Parathyroid adenoma (tissue), 2 donors: ENCODE measurements at regions not wholly inside any gene's neighbourhood (a gene's known extent, or its start where the extent isn't known, plus 50 kb on each side); places are given as distances from the start of the nearest gene placed in this dataset.

ENCODE experiments used
- H2AFZ ChIP-seq: fragments of 300-600 bp; sonication (generic); one replicate; pipeline ENCODE4 v1.7.0; 2017; ENCODE audit warnings: antibody characterized with exemption, mild to moderate bottlenecking
- H3K27ac ChIP-seq: fragments of 300-600 bp; sonication (generic); one replicate; pipeline ENCODE4 v1.7.0; 2017
- H3K27me3 ChIP-seq: fragments of 300-600 bp; sonication (generic); one replicate; pipeline ENCODE4 v1.7.0; 2017; ENCODE audit warnings: low read length; ENCODE audit not compliant: control insufficient read depth, insufficient read depth
- H3K36me3 ChIP-seq: fragments of 300-600 bp; sonication (generic); one replicate; pipeline ENCODE4 v1.7.0; 2017; ENCODE audit warnings: low read length; ENCODE audit not compliant: control insufficient read depth, insufficient read depth
- H3K4me1 ChIP-seq: fragments of 300-600 bp; sonication (generic); one replicate; pipeline ENCODE4 v1.7.0; 2017; ENCODE audit warnings: control low read depth
- H3K4me2 ChIP-seq: fragments of 300-600 bp; sonication (generic); one replicate; pipeline ENCODE4 v1.7.0; 2017; ENCODE audit warnings: low read length
- H3K4me3 ChIP-seq: fragments of 300-600 bp; sonication (generic); one replicate; pipeline ENCODE4 v1.7.0; 2017; ENCODE audit warnings: low read depth, low read length
- H3K79me2 ChIP-seq: fragments of 300-600 bp; sonication (generic); one replicate; pipeline ENCODE4 v1.7.0; 2017; ENCODE audit warnings: control low read depth
- H3K9ac ChIP-seq: fragments of 300-600 bp; sonication (generic); one replicate; pipeline ENCODE4 v1.7.0; 2017; ENCODE audit warnings: mild to moderate bottlenecking
- H3K9me3 ChIP-seq: fragments of 300-600 bp; sonication (generic); one replicate; pipeline ENCODE4 v1.7.0; 2017; ENCODE audit warnings: low read length; ENCODE audit not compliant: control insufficient read depth
- CTCF ChIP-seq: fragments of 300-600 bp; sonication (generic); IDR thresholded peaks from one replicate; pipeline ENCODE4 v1.7.0; 2017; ENCODE audit warnings: antibody characterized with exemption, mild to moderate bottlenecking
- donor health status: primary hyperparathyroidism.

GRCh38 chr12:23455283-23455682 lies 494.2 kb downstream of the SOX5 start:
- H3K79me2 ChIP-seq = no peaks in the 10 kb centered on the region
- no peak overlapping the region for H3K4me3 ChIP-seq
- no peaks in the 10 kb centered on the region for H3K27me3 ChIP-seq
- H3K4me1 ChIP-seq = no peaks in the 10 kb centered on the region
- no peaks in the 10 kb centered on the region for H3K36me3 ChIP-seq
- no peaks in the 10 kb centered on the region for H3K9me3 ChIP-seq
- H2AFZ ChIP-seq = no peak overlapping the region
- no peak for TF ChIP-seq CTCF
- no peak overlapping the region for H3K9ac ChIP-seq
- H3K27ac ChIP-seq = no peak overlapping the region
- no peak overlapping the region for H3K4me2 ChIP-seq

GRCh38 chr12:23458640-23459039 lies 490.8 kb downstream of the SOX5 start:
- no peak overlapping the region for H3K4me3 ChIP-seq
- no peak for TF ChIP-seq CTCF
- H3K9me3 ChIP-seq = no peaks in the 10 kb centered on the region

GRCh38 chr12:23462546-23462945 lies 486.9 kb downstream of the SOX5 start:
- no peak overlapping the region for H3K9ac ChIP-seq
- no peaks in the 10 kb centered on the region for H3K4me1 ChIP-seq
- H2AFZ ChIP-seq = no peak overlapping the region
- H3K36me3 ChIP-seq = no peaks in the 10 kb centered on the region
- no peaks in the 10 kb centered on the region for H3K27me3 ChIP-seq
- H3K79me2 ChIP-seq = no peaks in the 10 kb centered on the region
- H3K27ac ChIP-seq = no peak overlapping the region
- H3K4me2 ChIP-seq = no peak overlapping the region
- no peak for TF ChIP-seq CTCF
- H3K9me3 ChIP-seq = no peaks in the 10 kb centered on the region
- no peak overlapping the region for H3K4me3 ChIP-seq

More at GRCh38 chr12:23458640-23459039, 490.8 kb downstream of the SOX5 start:
- Histone ChIP-seq H3K9ac (no peak overlapping the region), H3K36me3 (no peaks in the 10 kb centered on the region), H3K79me2 (no peaks in the 10 kb centered on the region), H2AFZ (no peak overlapping the region), H3K4me1 (no peaks in the 10 kb centered on the region), H3K27me3 (no peaks in the 10 kb centered on the region), H3K4me2 (no peak overlapping the region), H3K27ac (no peak overlapping the region)

- Histone ChIP-seq H2AFZ (no peak overlapping the region), H3K4me2 (no peak overlapping the region), H3K79me2 (no peaks in the 10 kb centered on the region), H3K36me3 (no peaks in the 10 kb centered on the region), H3K27me3 (no peaks in the 10 kb centered on the region), H3K27ac (no peak overlapping the region), H3K4me1 (no peaks in the 10 kb centered on the region), H3K4me3 (no peak overlapping the region), H3K9me3 (no peaks in the 10 kb centered on the region), H3K9ac (no peak overlapping the region)
- TF ChIP-seq CTCF = no peak
Measured at GRCh38 chr12:23463172-23463571, 486.3 kb downstream of the SOX5 start.

GRCh38 chr12:23464241-23464812 lies 485.1 kb downstream of the SOX5 start:
- Histone ChIP-seq H3K4me3 (no peak overlapping the region), H3K27me3 (no peaks in the 10 kb centered on the region), H3K79me2 (no peaks in the 10 kb centered on the region), H3K36me3 (no peaks in the 10 kb centered on the region), H3K27ac (no peak overlapping the region), H3K4me2 (no peak overlapping the region), H2AFZ (no peak overlapping the region), H3K4me1 (no peaks in the 10 kb centered on the region), H3K9me3 (no peaks in the 10 kb centered on the region), H3K9ac (no peak overlapping the region)
- TF ChIP-seq CTCF = no peak
